ENCODE measurements at regions not wholly inside any gene's neighbourhood (a gene's known extent, or its start where the extent isn't known, plus 50 kb on each side); places are given as distances from the start of the nearest gene placed in this dataset.

- TF ChIP-seq CTCF (IDR thresholded peaks at IDR 0.05; ENCODE audit: insufficient read depth, low read length, poor library complexity, severe bottlenecking) (peak; percentile 51), EZH2phosphoT487 (conservative IDR thresholded peaks at IDR 0.05; ENCODE audit: low read length) (no peak)
These were observed 98.4 kb downstream of the VPREB1 start for GRCh38 chr22:22342697-22343580.
